OCI-LY7 (cell line): ENCODE measurements at regions not wholly inside any gene's neighbourhood (a gene's known extent, or its start where the extent isn't known, plus 50 kb on each side); places are given as distances from the start of the nearest gene placed in this dataset.

Experiments
- BruUV-seq: library from RNA; stranded (reverse); fragments of 400-500 nt; replicated peaks from 2 replicates; lab custom pipeline; 2021; lab: Mats Ljungman, UMichigan
- CTCF ChIA-PET: fragments of 300-600 bp; sonication (Branson Sonifier 250); formaldehyde crosslinking; loops from one replicate; lab custom pipeline; 2022; ENCODE audit warnings: antibody characterized with exemption; ENCODE audit not compliant: unreplicated experiment; lab: Charles Lee
- POLR2A ChIA-PET: fragments of 300-600 bp; sonication (Branson Sonifier 250); formaldehyde crosslinking; loops from one replicate; lab custom pipeline; 2022; ENCODE audit warnings: antibody characterized with exemption; lab: Charles Lee
- DNase-seq: peaks from one replicate; pipeline ENCODE4 v3.0.0-alpha.2; 2015; ENCODE audit warnings: low spot score
- H2AFZ ChIP-seq: fragments of 200-600 bp; sonication (generic), shearing (Covaris generic); 2 replicates; pipeline ENCODE4 v1.6.1; 2014; ENCODE audit warnings: mild to moderate bottlenecking, antibody characterized with exemption, low read length, moderate library complexity
- H3K27ac ChIP-seq: fragments of 200-600 bp; sonication (generic); 2 replicates; pipeline ENCODE4 v1.5.1; 2014; ENCODE audit warnings: mixed run types, low read depth, mild to moderate bottlenecking, moderate library complexity, low read length, inconsistent platforms; ENCODE audit not compliant: poor library complexity, severe bottlenecking
- H3K36me3 ChIP-seq: fragments of 200-600 bp; sonication (generic); 2 replicates; pipeline ENCODE4 v1.6.1; 2014; ENCODE audit warnings: mild to moderate bottlenecking, antibody characterized with exemption, low read length, moderate library complexity, mixed read lengths; ENCODE audit not compliant: insufficient read depth
- H3K4me1 ChIP-seq: fragments of 200-600 bp; sonication (generic); 2 replicates; pipeline ENCODE4 v1.5.1; 2014; ENCODE audit warnings: mild to moderate bottlenecking, low read length; ENCODE audit not compliant: insufficient read depth, poor library complexity, severe bottlenecking
- H3K4me2 ChIP-seq: fragments of 200-600 bp; sonication (generic); 2 replicates; pipeline ENCODE4 v1.6.1; 2014; ENCODE audit warnings: mild to moderate bottlenecking, low read length
- H3K4me3 ChIP-seq: fragments of 200-600 bp; sonication (generic); 2 replicates; pipeline ENCODE4 v1.5.1; 2014; ENCODE audit warnings: mild to moderate bottlenecking, low read depth, low read length; ENCODE audit not compliant: poor library complexity, severe bottlenecking
- H3K79me2 ChIP-seq: fragments of 200-600 bp; sonication (generic); 2 replicates; pipeline ENCODE4 v1.6.1; 2016; ENCODE audit warnings: low read depth, mild to moderate bottlenecking, low read length, moderate library complexity, mixed read lengths; ENCODE audit not compliant: insufficient read depth
- H3K9me2 ChIP-seq: fragments of 200-600 bp; sonication (generic); 2 replicates; pipeline ENCODE4 v1.6.1; 2016; ENCODE audit warnings: mild to moderate bottlenecking, low read length, mixed read lengths; ENCODE audit not compliant: insufficient read depth
- H3K9me3 ChIP-seq: fragments of 200-600 bp; sonication (generic); 2 replicates; pipeline ENCODE4 v1.6.1; 2014; ENCODE audit warnings: mild to moderate bottlenecking, mixed run types, low read length, mixed read lengths
- H4K20me1 ChIP-seq: fragments of 200-600 bp; sonication (generic); 2 replicates; pipeline ENCODE4 v1.6.1; 2014; ENCODE audit warnings: mild to moderate bottlenecking, antibody characterized with exemption, low read length, moderate library complexity, mixed read lengths; ENCODE audit not compliant: insufficient read depth
- CTCF ChIP-seq: fragments of 200-600 bp; sonication (generic); conservative IDR thresholded peaks from 2 replicates; pipeline ENCODE4 v1.5.1; 2014; ENCODE audit warnings: mild to moderate bottlenecking, antibody characterized with exemption, low read length, moderate library complexity, mixed read lengths
- EZH2phosphoT487 ChIP-seq: fragments of 200-600 bp; sonication (generic); IDR thresholded peaks from 2 replicates; pipeline ENCODE4 v1.6.1; 2018; ENCODE audit warnings: low read depth, borderline replicate concordance, mild to moderate bottlenecking, mixed run types, antibody characterized with exemption, low read length, moderate library complexity, mixed read lengths
- intact Hi-C: fragments of 100-400 bp; cut with micrococcal nuclease; formaldehyde crosslinking; loops from one replicate; pipeline ENCODE4 v1.10.0; 2022; ENCODE audit not compliant: unreplicated experiment

GRCh38 chrX:104310657-104311254 lies 56.0 kb upstream of the ESX1 start:
- Histone ChIP-seq H2AFZ (no peak overlapping the region), H3K9me3 (no peaks in the 10 kb centered on the region), H3K79me2 (no peaks in the 10 kb centered on the region), H3K4me2 (no peak overlapping the region), H3K9me2 (no peaks in the 10 kb centered on the region), H3K4me1 (no peaks in the 10 kb centered on the region), H3K27ac (no peak overlapping the region), H4K20me1 (no peaks in the 10 kb centered on the region), H3K36me3 (no peaks in the 10 kb centered on the region), H3K4me3 (no peak overlapping the region)
- CTCF ChIA-PET, result no interaction called here
- no peak for DNase-seq
- POLR2A ChIA-PET, result interaction anchor here (0.8 to 0.9 kb wide), 2 partner anchors 10 to 290 kb away, joined by 3 read pairs; no protein-coding TSS in a partner anchor
- TF ChIP-seq EZH2phosphoT487 (no peak), CTCF (no peak)
- no TSS peak for BruUV-seq
- intact Hi-C loops, result no loop called here

- POLR2A ChIA-PET, result interaction anchor here (0.8 kb wide), 1 partner anchor 9 kb away, joined by 3 read pairs; no protein-coding TSS in a partner anchor
- no peak overlapping the region for H3K4me2 ChIP-seq
- H2AFZ ChIP-seq, result no peak overlapping the region
- H3K9me2 ChIP-seq, result no peaks in the 10 kb centered on the region
- TF ChIP-seq CTCF (peak; percentile 31; the same call in 1 of the 2 replicates), EZH2phosphoT487 (no peak)
- no peaks in the 10 kb centered on the region for H3K4me1 ChIP-seq
- H3K36me3 ChIP-seq, result no peaks in the 10 kb centered on the region
- no peak overlapping the region for H3K27ac ChIP-seq
- intact Hi-C loops, result no loop called here
- no TSS peak for BruUV-seq
- no peaks in the 10 kb centered on the region for H4K20me1 ChIP-seq
- no peaks in the 10 kb centered on the region for H3K79me2 ChIP-seq
- CTCF ChIA-PET, result no interaction called here
- DNase-seq, result no peak
- no peaks in the 10 kb centered on the region for H3K9me3 ChIP-seq
- no peak overlapping the region for H3K4me3 ChIP-seq
Observed at GRCh38 chrX:104310090-104310489, 55.4 kb upstream of the ESX1 start.

GRCh38 chrX:104309169-104309568 lies 54.4 kb upstream of the ESX1 start:
- H2AFZ ChIP-seq, result no peak overlapping the region
- no peaks in the 10 kb centered on the region for H3K9me2 ChIP-seq
- BruUV-seq, result no TSS peak

More at GRCh38 chrX:104309169-104309568, 54.4 kb upstream of the ESX1 start:
- Histone ChIP-seq H3K4me1 (no peaks in the 10 kb centered on the region), H3K79me2 (no peaks in the 10 kb centered on the region), H3K4me2 (no peak overlapping the region), H3K4me3 (no peak overlapping the region), H3K36me3 (no peaks in the 10 kb centered on the region), H4K20me1 (no peaks in the 10 kb centered on the region), H3K9me3 (no peaks in the 10 kb centered on the region), H3K27ac (no peak overlapping the region)
- CTCF ChIA-PET, result no interaction called here
- POLR2A ChIA-PET, result no interaction called here
- no peak for DNase-seq
- TF ChIP-seq EZH2phosphoT487, result no peak
- intact Hi-C loops, result no loop called here
